GM18507 (cell line): ENCODE measurements at regions not wholly inside any gene's neighbourhood (a gene's known extent, or its start where the extent isn't known, plus 50 kb on each side); places are given as distances from the start of the nearest gene placed in this dataset.
"Not testable (repeated sequence)": the region's sequence is repeated elsewhere in the genome, so short reads cannot be mapped to it uniquely, and the experiment has no call there.

Experiments used
- DNase-seq: peaks from one replicate; pipeline ENCODE4 v3.0.0; 2011; ENCODE audit warnings: low read depth; ENCODE audit not compliant: insufficient read length; ENCODE audit errors: extremely low spot score
- FAIRE-seq: peaks from 2 replicates; lab custom pipeline; 2011; peaks lifted over from hg19 to GRCh38; lab: Jason Lieb, UNC

DNA sequence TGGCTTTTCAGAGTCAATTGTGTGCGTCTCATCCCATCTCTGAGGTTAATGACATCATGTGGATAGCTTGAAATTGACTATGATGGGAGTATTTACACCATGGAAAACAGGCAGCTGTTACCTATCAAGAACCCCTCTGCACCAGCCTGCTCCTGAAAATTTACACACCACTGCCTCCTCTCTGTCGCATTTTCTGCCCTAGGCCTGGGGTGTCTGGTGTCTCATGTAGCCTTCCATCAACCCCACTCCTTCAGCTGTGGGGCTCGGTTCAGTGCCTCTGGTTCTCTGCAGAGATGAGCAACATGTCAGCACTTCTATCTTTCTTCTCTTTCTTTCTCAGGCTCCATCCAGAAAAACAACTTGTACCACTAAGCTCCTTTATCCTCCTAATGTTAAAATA is 600.5 kb downstream of the TYW1 start:
- no peak for DNase-seq

GRCh38 chr7:67598469-67598868 is 601.8 kb downstream of the TYW1 start:
- FAIRE-seq (no peak), DNase-seq (no peak)

More for the DNA sequence above, 600.5 kb downstream of the TYW1 start:
- no peak for FAIRE-seq

DNA sequence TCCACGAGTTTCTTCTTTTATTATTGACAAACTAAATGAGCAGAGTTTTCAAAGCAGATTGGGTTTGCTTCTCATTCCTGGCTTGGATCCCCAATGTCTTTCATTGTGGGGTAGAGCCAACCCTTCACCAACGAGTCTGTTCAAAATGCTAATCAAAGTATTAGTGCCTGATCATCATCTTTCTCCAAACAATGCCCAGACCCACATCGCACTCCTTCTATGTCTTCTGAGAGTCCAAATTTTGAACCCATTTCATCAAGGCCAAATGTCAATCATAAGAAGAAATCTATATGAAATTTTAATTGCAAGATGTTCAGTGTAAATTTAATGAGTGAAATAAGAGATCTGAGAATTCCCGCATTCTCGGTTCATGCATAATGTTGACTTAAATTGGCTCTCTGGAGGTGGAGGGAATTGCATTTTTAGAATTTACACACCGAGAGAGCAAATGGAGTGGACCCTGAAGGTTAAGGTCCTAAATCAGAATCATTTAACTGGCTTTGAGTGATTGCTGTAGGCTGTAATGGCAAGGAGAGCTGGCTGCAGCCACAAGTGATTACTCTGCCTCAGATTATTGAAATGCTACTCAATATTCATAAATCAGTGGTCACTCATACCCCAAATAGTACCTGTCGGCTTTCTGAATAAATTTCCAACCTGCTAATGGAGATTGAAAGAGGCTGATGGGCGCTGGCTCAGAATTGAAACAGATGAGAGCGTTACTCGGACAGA is 602.9 kb downstream of the TYW1 start:
- DNase-seq (no peak), FAIRE-seq (no peak)

GRCh38 chr7:67602246-67602887 is 605.7 kb downstream of the TYW1 start:
- DNase-seq (no peak), FAIRE-seq (no peak)

DNA sequence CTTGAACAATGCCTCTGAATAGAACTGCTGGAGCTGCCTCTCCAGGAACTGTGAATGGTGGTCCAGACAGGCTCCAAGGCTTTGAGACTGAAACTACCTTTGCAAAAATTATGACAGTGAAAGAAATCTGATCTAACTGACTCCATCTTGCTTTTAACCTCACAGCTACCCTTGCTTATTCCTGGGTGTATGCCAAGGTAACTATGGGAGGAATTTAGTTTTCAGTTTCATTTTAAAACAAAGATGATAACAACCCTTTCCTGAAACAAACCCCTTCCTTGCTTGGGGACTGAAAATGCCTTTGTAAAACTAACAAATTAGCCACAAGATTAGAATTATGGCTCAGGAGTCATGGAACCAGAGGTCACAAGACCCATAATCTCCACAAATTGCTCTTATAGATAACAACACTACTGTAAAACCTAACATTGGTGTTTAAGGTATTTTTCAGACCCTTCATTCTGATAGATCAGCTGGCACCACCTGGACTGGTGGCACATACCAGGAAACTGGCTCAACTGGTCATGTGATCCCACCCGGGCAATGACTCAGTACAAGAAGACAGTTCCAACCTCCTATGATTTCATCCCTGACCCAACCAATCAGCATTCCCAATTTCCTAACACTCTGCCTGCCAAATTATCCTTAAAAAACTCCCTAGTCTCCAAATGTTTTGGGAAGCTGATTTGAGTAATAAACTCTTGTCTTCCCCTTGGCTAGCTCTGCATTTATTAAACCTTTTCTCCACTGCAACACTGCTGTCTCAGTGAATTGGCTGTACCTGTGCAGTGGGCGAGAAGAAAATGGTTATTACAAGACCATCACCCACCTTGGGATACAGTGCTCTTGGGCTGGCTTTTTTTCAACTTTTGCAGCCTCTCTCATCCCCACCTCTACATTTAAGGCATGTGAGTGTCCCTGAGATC is 608.1 kb downstream of the TYW1 start:
- DNase-seq (no peak), FAIRE-seq (no peak)

DNA sequence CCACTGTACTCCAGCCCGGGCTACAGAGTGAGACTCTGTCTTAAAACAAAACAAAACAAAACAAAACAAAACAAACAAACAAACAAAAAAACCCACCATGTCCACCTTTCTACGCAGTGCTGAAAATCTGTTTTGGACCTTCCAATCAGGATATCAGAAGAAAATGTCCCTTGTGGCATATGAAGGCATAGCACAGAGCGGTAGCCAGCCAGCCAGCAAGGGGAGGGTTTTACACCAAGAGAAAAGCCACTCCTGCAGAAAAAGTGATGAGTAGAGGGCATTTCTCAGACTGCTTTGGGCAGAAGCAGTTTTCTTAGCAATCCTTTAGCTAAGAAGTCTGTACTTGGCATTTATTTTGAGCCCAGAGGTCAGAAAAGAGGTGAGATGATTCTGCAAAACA is 612.2 kb downstream of the TYW1 start:
- DNase-seq (no peak), FAIRE-seq (no peak)

- FAIRE-seq (no peak), DNase-seq (no peak)
Measured at GRCh38 chr7:67610897-67611296, 614.3 kb downstream of the TYW1 start.

- no peak for FAIRE-seq
- DNase-seq, result no peak
Measured at GRCh38 chr7:67614843-67615242, 618.2 kb downstream of the TYW1 start.

GRCh38 chr7:67616517-67616916 is 619.9 kb downstream of the TYW1 start:
- FAIRE-seq (no peak), DNase-seq (no peak)

- no peak for FAIRE-seq
- no peak for DNase-seq
Measured at GRCh38 chr7:67618556-67619162, 622.0 kb downstream of the TYW1 start.

DNA sequence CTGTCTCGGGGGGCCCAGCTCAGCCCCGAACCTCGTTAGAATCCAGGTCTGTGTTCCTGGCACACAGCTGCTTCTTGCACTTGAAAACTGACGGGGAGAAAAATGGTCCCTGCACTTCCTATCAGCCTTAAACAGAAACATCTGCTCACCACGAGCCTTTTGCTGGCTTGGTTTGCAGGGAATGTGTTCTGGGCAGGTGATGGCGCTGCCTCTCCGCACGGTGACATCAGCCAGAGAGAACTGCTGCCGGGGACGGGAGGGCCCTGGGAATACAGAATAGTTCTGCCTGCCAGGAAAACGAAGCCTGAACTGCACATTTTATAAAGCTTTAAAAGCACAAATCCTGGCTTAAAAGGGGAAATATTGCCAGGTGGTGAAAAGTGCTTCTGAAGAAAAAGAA is 622.5 kb downstream of the TYW1 start:
- DNase-seq (no peak), FAIRE-seq (no peak)

- DNase-seq, result no peak
- FAIRE-seq, result no peak
Measured at GRCh38 chr7:67620216-67620933, 623.7 kb downstream of the TYW1 start.

GRCh38 chr7:67621704-67622103 is 625.1 kb downstream of the TYW1 start:
- no peak for FAIRE-seq

GRCh38 chr7:67625257-67625737 is 628.7 kb downstream of the TYW1 start:
- FAIRE-seq, result peak; percentile 59
- peak; percentile 15 for DNase-seq

More at GRCh38 chr7:67621704-67622103, 625.1 kb downstream of the TYW1 start:
- no peak for DNase-seq

- no peak for DNase-seq
- no peak for FAIRE-seq
Measured at GRCh38 chr7:67631476-67631875, 634.8 kb downstream of the TYW1 start.

DNA sequence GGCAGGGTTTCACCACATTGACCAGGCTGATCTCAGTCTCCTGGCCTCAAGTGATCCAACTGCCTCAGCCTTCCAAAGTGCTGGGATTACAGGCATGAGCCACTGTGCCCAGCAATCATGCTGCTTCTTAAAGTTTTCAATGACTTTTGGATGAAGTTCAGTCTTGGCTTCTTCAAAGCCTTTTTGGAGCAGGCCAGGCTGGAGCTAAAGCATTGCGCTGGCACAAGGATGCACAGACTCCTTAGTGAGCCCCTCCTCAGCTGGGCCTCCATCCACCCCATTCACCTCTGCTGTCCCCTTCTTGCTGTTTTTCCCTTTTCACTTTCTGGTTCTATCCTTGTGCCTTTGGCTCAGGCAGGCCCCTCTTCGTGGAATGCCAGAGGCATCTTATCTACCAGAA is 638.6 kb downstream of the TYW1 start:
- FAIRE-seq, result no peak

GRCh38 chr7:67636348-67637022 is 639.9 kb downstream of the TYW1 start:
- DNase-seq, result no peak
- no peak for FAIRE-seq

More for the DNA sequence above, 638.6 kb downstream of the TYW1 start:
- DNase-seq, result no peak

DNA sequence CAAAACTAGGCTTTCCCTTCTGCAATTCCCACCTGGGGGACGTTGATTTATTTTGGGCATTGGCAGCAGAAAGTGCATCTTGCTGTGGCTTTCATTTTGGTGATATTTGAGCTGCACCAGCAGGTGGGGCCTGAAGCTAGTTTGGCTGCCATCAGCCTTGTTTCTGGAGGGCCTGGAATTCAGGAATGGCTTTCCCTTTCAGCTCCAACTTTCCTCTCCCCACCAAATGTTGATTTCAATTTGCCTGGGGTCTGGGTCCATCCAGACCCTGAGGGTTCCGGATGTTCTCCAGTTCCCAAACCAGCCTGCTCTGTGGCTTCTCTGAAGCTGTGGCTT is 640.4 kb downstream of the TYW1 start:
- DNase-seq, result no peak
- FAIRE-seq, result no peak

GRCh38 chr7:67642542-67642941 is 645.9 kb downstream of the TYW1 start:
- DNase-seq, FAIRE-seq: not testable (repeated sequence)
